GM12878 (cell line): ENCODE measurements at regions not wholly inside any gene's neighbourhood (a gene's known extent, or its start where the extent isn't known, plus 50 kb on each side); places are given as distances from the start of the nearest gene placed in this dataset.

Source experiments
- ATAC-seq: fragments of 200-7000 bp; cut with Tn5 transposase; 3 replicates; pipeline ENCODE4 v1.9.1; 2020; ENCODE audit warnings: mild to moderate bottlenecking, moderate library complexity
- BruUV-seq: library from RNA; stranded (reverse); fragments of 400-500 nt; replicated peaks from 2 replicates; lab custom pipeline; 2021; lab: Mats Ljungman, UMichigan
- CTCF ChIA-PET: fragments of 300-600 bp; sonication (Branson Sonifier 250); formaldehyde crosslinking; extraction: SDS; loops from one replicate; lab custom pipeline; 2021; ENCODE audit warnings: inconsistent platforms; lab: Yijun Ruan, JAX
- POLR2A ChIA-PET: fragments of 350-600 bp; formaldehyde crosslinking; extraction: SDS; loops from one replicate; lab custom pipeline; 2021; ENCODE audit warnings: inconsistent platforms; lab: Charles Lee
- RAD21 ChIA-PET: fragments of 300-600 bp; sonication (Branson Sonifier 250); formaldehyde crosslinking; loops from one replicate; lab custom pipeline; 2023; ENCODE audit warnings: antibody characterized with exemption; ENCODE audit not compliant: unreplicated experiment; lab: Charles Lee
- SMC1A ChIA-PET: fragments of 300-600 bp; sonication (Branson Sonifier 250); formaldehyde crosslinking; loops from one replicate; lab custom pipeline; 2023; ENCODE audit not compliant: unreplicated experiment, uncharacterized antibody; lab: Charles Lee
- DNase-seq: peaks from one replicate; pipeline ENCODE4 v3.0.0-alpha.2; 2011; ENCODE audit warnings: low read depth, low spot score
- FAIRE-seq: peaks from 3 replicates; lab custom pipeline; 2011; peaks lifted over from hg19 to GRCh38; lab: Jason Lieb, UNC
- H2AFZ ChIP-seq: 2 replicates; pipeline ENCODE4 v1.6.0; 2011; ENCODE audit warnings: low read depth, low read length, control low read depth; ENCODE audit not compliant: control insufficient read depth
- H3K27ac ChIP-seq: 2 replicates; pipeline ENCODE4 v1.5.1; 2011; ENCODE audit warnings: control low read depth; ENCODE audit not compliant: control insufficient read depth, insufficient read depth
- H3K27me3 ChIP-seq, 2 experiments: replicated peaks in 1 of 2; 2 replicates each; pipeline versions ENCODE4 v1.6.0 to v1.6.1; 2011; ENCODE audit warnings: low read length in 1 of 2; ENCODE audit not compliant: control insufficient read depth in 2 of 2, insufficient read depth in 2 of 2
- H3K36me3 ChIP-seq, 2 experiments: 2 replicates each; pipeline ENCODE4 v1.5.1; 2011; ENCODE audit warnings: low read length in 1 of 2; ENCODE audit not compliant: control insufficient read depth in 2 of 2, insufficient read depth in 2 of 2
- H3K4me1 ChIP-seq: 2 replicates; pipeline ENCODE4 v1.6.1; 2011; ENCODE audit warnings: mild to moderate bottlenecking, low read length, moderate library complexity, mixed read lengths; ENCODE audit not compliant: control insufficient read depth, insufficient read depth
- H3K4me2 ChIP-seq: 2 replicates; pipeline ENCODE4 v1.6.0; 2011; ENCODE audit warnings: control low read depth; ENCODE audit not compliant: control insufficient read depth, insufficient read depth
- H3K4me3 ChIP-seq: fragments of 200-600 bp; sonication (generic); 2 replicates; pipeline ENCODE4 v1.5.1; 2016
- H3K79me2 ChIP-seq: 2 replicates; pipeline ENCODE4 v1.6.0; 2011; ENCODE audit warnings: low read length; ENCODE audit not compliant: control insufficient read depth, insufficient read depth
- H3K9ac ChIP-seq: 2 replicates; pipeline ENCODE4 v1.8.0; 2011; ENCODE audit warnings: low read length, control low read depth, mixed read lengths; ENCODE audit not compliant: control insufficient read depth, insufficient read depth
- H3K9me3 ChIP-seq: replicated peaks from 3 replicates; pipeline ENCODE4 v1.5.1; 2011; ENCODE audit warnings: mild to moderate bottlenecking, low read length; ENCODE audit not compliant: control insufficient read depth, insufficient read depth
- H4K20me1 ChIP-seq: 2 replicates; pipeline ENCODE4 v1.6.0; 2011; ENCODE audit not compliant: control insufficient read depth, insufficient read depth
- ATF7 ChIP-seq: fragments of 450-650 bp; IDR thresholded peaks from 2 replicates; pipeline ENCODE4 v1.6.1; 2016; ENCODE audit warnings: low read depth, mild to moderate bottlenecking
- EGR1 ChIP-seq, 2 experiments: IDR thresholded peaks; 1 replicate in 1 of 2; 2 replicates in 1 of 2; pipeline ENCODE4 v1.6.1; 2011 to 2012; ENCODE audit warnings: low read depth in 2 of 2, low read length in 2 of 2, borderline replicate concordance in 1 of 2, mild to moderate bottlenecking in 1 of 2, moderate library complexity in 1 of 2
- IKZF1 ChIP-seq: fragments of 450-650 bp; conservative IDR thresholded peaks from 2 replicates; pipeline ENCODE4 v1.6.1; 2017; ENCODE audit warnings: antibody characterized with exemption, mild to moderate bottlenecking
- KAT2A ChIP-seq: conservative IDR thresholded peaks from 2 replicates; pipeline ENCODE4 v1.6.1; 2011; ENCODE audit warnings: low read depth, low read length; ENCODE audit not compliant: control insufficient read depth
- KDM1A ChIP-seq: fragments of 200-600 bp; sonication (generic); IDR thresholded peaks from 2 replicates; pipeline ENCODE4 v1.6.1; 2016; ENCODE audit warnings: borderline replicate concordance
- MEF2B ChIP-seq: fragments of 450-650 bp; IDR thresholded peaks from 2 replicates; pipeline ENCODE4 v1.6.1; 2018; ENCODE audit warnings: mild to moderate bottlenecking, moderate library complexity; ENCODE audit not compliant: partially characterized antibody, poor library complexity, severe bottlenecking
- MTA2 ChIP-seq: fragments of 450-650 bp; IDR thresholded peaks from 2 replicates; pipeline ENCODE4 v1.6.1; 2016; ENCODE audit warnings: low read depth, mild to moderate bottlenecking, moderate library complexity
- MXI1 ChIP-seq: fragments of 150-350 bp; IDR thresholded peaks from 2 replicates; pipeline ENCODE4 v1.6.1; 2011; ENCODE audit warnings: low read depth, mild to moderate bottlenecking, inconsistent platforms, low read length, improper control_type of control experiment
- NRF1 ChIP-seq: conservative IDR thresholded peaks from 2 replicates; pipeline ENCODE4 v1.6.1; 2011; ENCODE audit warnings: mild to moderate bottlenecking, low read depth, low read length, improper control_type of control experiment
- POLR2AphosphoS2 ChIP-seq: IDR thresholded peaks from 2 replicates; pipeline ENCODE4 v1.6.1; 2011; ENCODE audit warnings: low read depth, mild to moderate bottlenecking, low read length, improper control_type of control experiment, moderate library complexity
- POLR2AphosphoS5 ChIP-seq: IDR thresholded peaks from 2 replicates; pipeline ENCODE4 v1.6.1; 2011; ENCODE audit warnings: mild to moderate bottlenecking, low read length, inconsistent platforms
- PRDM15 ChIP-seq: fragments of 450-650 bp; formaldehyde crosslinking; IDR thresholded peaks from 2 replicates; pipeline ENCODE4 v1.4.0; 2020; ENCODE audit warnings: mild to moderate bottlenecking, moderate library complexity
- RELA ChIP-seq: fragments of 450-650 bp; IDR thresholded peaks from 2 replicates; pipeline ENCODE4 v1.8.0; 2014; ENCODE audit warnings: borderline replicate concordance; ENCODE audit not compliant: partially characterized antibody
- SIX5 ChIP-seq: IDR thresholded peaks from 2 replicates; pipeline ENCODE4 v1.6.1; 2011; ENCODE audit warnings: mild to moderate bottlenecking, low read depth, low read length, moderate library complexity; ENCODE audit not compliant: severe bottlenecking
- SREBF1 ChIP-seq: IDR thresholded peaks from 2 replicates; pipeline ENCODE4 v1.6.1; 2012; ENCODE audit warnings: mild to moderate bottlenecking, low read length
- STAT3 ChIP-seq: IDR thresholded peaks from 2 replicates; pipeline ENCODE4 v1.6.1; 2011; ENCODE audit warnings: low read depth, low read length, improper control_type of control experiment
- WGBS: methylation state at CpG from one replicate; pipeline ENCODE4 v1.1.6; 2016; ENCODE audit warnings: low lambda C conversion rate; ENCODE audit not compliant: insufficient replicate concordance, insufficient coverage; ENCODE audit errors: missing lambda C conversion rate; 5-methylcytosine and 5-hydroxymethylcytosine counted together
- in situ Hi-C: fragments of 300-500 bp; cut with MboI; formaldehyde crosslinking; loops from 9 replicates; pipeline ENCODE4 v1.14.3; 2018; ENCODE audit warnings: mixed read lengths
- intact Hi-C: fragments of 100-400 bp; cut with micrococcal nuclease; formaldehyde crosslinking; loops from one replicate; pipeline ENCODE4 v1.14.2; 2022; ENCODE audit not compliant: unreplicated experiment
- TF ChIP-seq, protein P1 (sequence below): fragments of 450-650 bp; IDR thresholded peaks from 2 replicates; pipeline ENCODE4 v1.6.1; 2016; ENCODE audit warnings: mild to moderate bottlenecking, moderate library complexity, borderline replicate concordance

GRCh38 chr6:169939554-169940164, 188.2 kb downstream of the ERMARD start (continued):
- no peak for TF ChIP-seq PRDM15 (CRISPR knock-in tag)
- TF ChIP-seq MEF2B = no peak
- no peak for TF ChIP-seq SIX5

DNA sequence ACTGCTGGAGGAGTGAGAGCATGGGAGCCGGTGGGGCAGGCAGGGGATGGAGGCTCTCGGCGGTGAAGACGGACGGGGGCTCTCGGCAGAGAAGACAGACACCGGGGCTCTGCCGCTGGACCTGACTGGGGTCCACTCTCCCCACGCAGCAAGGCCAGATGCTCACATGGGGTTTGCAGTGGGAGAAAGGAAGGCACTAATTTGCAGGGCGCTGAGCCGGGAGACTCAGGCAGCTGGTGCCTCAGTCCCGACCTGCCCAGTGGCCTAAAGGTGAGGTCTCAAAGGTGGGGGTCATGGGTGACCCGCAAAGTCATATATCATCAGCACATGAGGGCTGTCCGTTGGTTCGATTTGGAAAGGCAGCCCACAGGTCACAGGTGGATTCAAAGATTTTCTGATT, 187.3 kb downstream of the ERMARD start:
- H3K4me3 ChIP-seq = no peak overlapping the region
- no peaks in the 10 kb centered on the region for H3K27me3 ChIP-seq
- ChIA-PET RAD21 (no interaction called here), SMC1A (no interaction called here), POLR2A (no interaction called here), CTCF (no interaction called here)
- H3K4me2 ChIP-seq = no peak overlapping the region
- intact Hi-C loops (no loop called here), in situ Hi-C loops (no loop called here)
- WGBS = 36% methylated on average over 13 of the region's 15 CpGs
- DNase-seq (no peak), ATAC-seq (no peak), FAIRE-seq (no peak)
- H3K79me2 ChIP-seq = no peaks in the 10 kb centered on the region
- BruUV-seq = no TSS peak
- no peaks in the 10 kb centered on the region; the same call in 1 of the 3 replicates for H3K9me3 ChIP-seq
- no peaks in the 10 kb centered on the region for H3K4me1 ChIP-seq
- H4K20me1 ChIP-seq = no peaks in the 10 kb centered on the region
- no peak overlapping the region for H3K27ac ChIP-seq
- H2AFZ ChIP-seq = no peak overlapping the region
- no peak overlapping the region for H3K9ac ChIP-seq
- H3K36me3 ChIP-seq = no peaks in the 10 kb centered on the region
- TF ChIP-seq MTA2 (no peak), EGR1 (IDR thresholded peaks at IDR 0.05; ENCODE audit: borderline replicate concordance in 1 of 2, low read depth in 2 of 2, low read length in 2 of 2) (no peak), ATF7 (no peak), MXI1 (no peak), KAT2A (no peak), POLR2AphosphoS5 (no peak), IKZF1 (no peak), POLR2AphosphoS2 (no peak), SREBF1 (no peak), STAT3 (no peak), NRF1 (no peak), KDM1A (no peak), RELA (no peak)
- TF ChIP-seq, protein P1, sequence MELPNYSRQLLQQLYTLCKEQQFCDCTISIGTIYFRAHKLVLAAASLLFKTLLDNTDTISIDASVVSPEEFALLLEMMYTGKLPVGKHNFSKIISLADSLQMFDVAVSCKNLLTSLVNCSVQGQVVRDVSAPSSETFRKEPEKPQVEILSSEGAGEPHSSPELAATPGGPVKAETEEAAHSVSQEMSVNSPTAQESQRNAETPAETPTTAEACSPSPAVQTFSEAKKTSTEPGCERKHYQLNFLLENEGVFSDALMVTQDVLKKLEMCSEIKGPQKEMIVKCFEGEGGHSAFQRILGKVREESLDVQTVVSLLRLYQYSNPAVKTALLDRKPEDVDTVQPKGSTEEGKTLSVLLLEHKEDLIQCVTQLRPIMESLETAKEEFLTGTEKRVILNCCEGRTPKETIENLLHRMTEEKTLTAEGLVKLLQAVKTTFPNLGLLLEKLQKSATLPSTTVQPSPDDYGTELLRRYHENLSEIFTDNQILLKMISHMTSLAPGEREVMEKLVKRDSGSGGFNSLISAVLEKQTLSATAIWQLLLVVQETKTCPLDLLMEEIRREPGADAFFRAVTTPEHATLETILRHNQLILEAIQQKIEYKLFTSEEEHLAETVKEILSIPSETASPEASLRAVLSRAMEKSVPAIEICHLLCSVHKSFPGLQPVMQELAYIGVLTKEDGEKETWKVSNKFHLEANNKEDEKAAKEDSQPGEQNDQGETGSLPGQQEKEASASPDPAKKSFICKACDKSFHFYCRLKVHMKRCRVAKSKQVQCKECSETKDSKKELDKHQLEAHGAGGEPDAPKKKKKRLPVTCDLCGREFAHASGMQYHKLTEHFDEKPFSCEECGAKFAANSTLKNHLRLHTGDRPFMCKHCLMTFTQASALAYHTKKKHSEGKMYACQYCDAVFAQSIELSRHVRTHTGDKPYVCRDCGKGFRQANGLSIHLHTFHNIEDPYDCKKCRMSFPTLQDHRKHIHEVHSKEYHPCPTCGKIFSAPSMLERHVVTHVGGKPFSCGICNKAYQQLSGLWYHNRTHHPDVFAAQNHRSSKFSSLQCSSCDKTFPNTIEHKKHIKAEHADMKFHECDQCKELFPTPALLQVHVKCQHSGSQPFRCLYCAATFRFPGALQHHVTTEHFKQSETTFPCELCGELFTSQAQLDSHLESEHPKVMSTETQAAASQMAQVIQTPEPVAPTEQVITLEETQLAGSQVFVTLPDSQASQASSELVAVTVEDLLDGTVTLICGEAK = no peak
